Head of caudate nucleus (tissue), 42 donors: ENCODE measurements at regions not wholly inside any gene's neighbourhood (a gene's known extent, or its start where the extent isn't known, plus 50 kb on each side); places are given as distances from the start of the nearest gene placed in this dataset.
A peak's percentile ranks its signal among the peaks of the same experiment; 100 is the strongest.

ENCODE experiments used
- DNase-seq, 42 donors: peaks; one replicate each; pipeline versions ENCODE4 v3.0.0 to v3.0.0-alpha.2; 2020 to 2021; ENCODE audit warnings: mixed read lengths in 7 of 42
- intact Hi-C: fragments of 100-400 bp; cut with DNase I; formaldehyde crosslinking; loops from one replicate; pipeline ENCODE4 v1.15.0; 2022

DNA sequence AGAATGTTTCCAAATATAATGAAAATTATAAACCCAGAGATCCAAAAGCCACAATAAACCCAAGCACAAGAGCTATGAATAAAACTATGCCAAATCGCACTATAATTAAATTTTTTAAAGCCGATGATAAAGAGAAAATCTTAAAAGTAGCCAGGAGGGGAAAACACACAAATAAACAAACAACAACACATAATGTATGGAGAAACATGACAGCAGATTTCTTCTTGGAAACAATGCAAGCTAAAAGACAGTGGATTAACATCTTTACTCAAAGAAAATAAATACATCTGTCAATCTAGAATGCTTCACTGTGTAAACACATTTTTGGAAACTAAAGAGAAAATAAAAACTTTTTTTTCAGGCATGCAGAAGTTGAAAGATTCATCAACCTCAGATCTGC, 53.0 kb upstream of the SMOX start:
- intact Hi-C loops, result no loop called here
- DNase-seq, result no peak

DNA sequence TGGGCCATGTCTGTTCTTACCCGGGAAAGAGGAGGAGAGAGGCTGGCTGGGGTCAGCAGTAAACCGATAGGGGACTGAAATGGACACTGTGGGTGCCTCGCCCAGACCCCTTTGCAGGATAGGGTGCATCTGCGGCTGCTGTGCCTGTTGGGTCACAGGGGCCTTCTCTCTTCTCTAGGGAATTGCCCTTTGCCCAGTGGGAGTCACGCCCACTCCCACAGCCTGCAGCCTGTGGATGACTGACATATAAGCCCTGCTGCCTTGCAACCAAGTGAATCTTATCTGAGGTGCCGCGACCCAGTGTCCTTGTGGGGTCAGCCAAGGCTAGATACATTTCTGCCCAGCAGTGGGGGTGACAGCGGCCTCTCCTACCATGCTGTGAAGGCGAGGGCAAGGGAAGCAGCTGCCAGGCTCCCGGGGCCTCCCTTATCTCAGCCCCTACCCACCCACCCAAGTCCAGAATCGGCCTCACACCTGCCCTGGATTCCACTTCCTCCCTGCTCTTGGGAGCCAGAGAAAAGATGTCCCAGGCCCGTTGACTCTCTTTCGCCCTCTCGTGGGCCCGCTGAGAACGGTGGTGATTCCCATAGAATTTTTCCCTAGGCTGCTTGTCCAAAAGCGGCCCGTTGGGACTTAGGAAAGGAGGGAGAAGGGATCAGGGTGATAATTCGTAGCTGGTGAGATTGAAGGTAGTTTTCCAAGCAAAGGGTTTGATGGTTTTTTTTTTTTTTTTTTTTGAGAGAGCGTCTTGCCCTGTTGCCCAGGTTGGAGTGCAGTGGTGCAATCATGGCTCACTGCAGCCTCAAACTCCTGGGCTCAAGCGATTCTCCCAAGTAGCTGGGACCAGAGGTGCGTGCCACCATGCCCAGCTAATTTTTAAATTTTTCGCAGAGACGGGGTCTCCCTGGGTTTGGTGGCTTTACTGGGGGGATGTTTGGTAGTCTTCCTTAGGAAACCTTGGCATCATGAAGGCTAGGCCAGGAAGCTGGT, 56.8 kb upstream of the SMOX start:
- intact Hi-C loops, result no loop called here

DNA sequence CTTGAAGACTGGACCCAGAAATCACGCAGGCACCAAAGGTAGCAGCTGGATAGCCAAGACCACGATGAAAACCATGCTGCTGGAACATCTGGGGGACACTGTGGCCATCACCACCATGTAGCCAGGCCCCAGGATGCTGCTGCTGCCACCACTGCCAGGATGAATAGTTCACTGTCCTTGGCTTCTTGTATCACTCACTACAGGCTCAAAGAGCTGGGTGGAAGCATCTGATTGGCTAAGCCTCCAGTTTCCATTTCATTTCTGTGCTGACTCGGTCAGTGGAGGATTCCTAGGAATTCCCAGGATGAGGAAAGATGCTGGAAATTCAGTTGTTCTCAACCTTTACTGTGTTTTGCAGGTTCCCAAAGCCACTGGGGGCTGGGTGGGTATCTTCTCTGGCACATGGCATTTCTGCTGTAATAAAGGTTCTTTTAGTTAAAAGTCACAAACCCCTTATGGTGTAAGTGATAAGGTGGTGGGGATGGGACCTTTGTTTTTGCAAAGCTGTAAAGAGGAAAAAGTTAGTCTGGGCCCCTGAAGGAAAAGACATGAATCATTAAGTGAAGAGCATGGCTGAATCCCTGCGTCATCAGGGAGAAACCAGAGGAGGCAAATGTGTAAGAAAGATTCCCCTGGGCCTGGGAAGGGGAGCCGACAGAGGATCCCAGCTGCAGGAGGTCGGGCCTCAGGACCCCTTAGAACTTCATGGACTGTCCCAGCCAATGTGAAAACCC, 57.7 kb upstream of the SMOX start:
- peak in 1 of 42 donors; percentile 41 for DNase-seq
- intact Hi-C loops, result no loop called here

More for the DNA sequence above, 56.8 kb upstream of the SMOX start:
- DNase-seq, result peak in 35 of 42 donors; percentile 21 to 81 (median 57)

DNA sequence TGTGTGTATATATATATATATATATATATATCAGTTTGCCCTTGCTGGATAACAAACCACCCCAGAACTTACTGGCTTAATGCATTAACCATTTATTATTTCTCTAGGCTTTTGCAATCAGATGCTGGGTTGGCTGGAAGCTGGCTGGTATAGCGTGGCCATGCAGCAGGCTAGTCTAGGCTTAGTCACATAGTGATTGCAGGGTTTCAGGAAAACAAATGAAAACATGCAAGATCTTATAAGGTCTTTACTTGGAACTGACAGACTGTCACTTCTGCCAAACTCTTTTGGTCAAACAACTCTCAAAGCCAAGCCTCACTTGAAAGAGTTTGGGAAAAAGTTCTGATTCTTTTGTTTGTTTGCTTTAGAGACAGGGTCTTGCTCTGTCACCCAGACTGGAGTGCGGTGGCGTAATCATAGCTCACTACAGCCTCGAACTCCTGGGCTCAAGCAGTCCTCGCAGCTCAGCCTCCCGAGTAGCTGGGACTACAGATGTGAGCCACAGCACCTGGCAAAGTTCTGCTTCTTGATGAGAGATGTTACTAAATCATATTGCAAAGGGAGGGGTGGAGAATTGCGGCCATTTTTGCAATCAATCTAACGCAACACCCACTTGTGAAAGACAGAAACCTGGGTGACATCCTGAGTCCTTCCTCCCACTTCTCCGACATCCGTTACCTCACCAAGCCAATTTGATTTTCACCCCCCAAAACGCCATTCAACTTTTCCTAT, 58.7 kb upstream of the SMOX start:
- intact Hi-C loops, result loop anchor here (5.0 kb wide), 1 partner anchor 73 kb away; the partner anchor contains the start of gene RNF24
- peak in 1 of 42 donors; percentile 43 for DNase-seq

DNA sequence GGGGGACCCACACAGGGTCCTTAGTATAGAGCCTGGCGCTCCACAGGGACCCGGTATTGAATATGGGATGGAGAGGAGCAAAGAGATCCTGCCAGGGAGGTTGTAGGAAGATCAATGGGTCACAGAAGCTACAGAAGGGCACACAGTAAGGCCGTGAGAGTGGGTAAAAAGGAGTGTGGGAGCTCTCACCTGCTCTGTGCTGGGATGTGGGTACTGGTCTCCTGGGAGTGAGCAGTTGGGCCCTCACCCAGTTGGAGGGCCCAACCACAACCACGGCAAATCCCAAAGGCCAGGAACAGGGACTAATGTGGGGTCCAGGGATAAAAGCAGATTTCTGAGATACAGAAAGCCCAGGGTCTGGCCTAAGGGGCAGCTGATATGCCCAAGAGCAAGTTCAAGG, 59.9 kb upstream of the SMOX start:
- intact Hi-C loops, result loop anchor here (5.0 kb wide), 1 partner anchor 71 kb away; the partner anchor contains the start of gene RNF24
- DNase-seq, result peak in 1 of 42 donors; percentile 24

DNA sequence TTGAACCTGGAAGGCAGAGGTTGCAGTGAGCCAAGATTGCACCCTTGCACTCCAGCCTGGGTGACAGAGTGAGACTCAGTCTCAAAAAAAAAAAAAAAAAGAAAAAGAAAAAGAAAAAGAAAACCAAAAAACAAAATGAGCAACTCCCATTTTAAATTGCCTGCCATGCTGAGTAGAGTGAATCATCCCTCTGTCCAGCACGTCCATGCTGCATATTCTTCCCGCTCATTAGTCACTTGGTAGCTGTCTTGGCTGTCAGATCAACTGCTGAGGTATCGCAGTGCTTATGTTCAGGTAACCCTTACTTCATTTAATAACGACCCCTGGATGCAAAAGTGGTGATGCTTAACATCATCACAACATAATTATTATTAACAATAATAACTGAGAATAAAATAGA, 60.7 kb upstream of the SMOX start:
- DNase-seq, result peak in 1 of 42 donors; percentile 24
- intact Hi-C loops, result loop anchor here (5.0 kb wide), 1 partner anchor 71 kb away; the partner anchor contains the start of gene RNF24

DNA sequence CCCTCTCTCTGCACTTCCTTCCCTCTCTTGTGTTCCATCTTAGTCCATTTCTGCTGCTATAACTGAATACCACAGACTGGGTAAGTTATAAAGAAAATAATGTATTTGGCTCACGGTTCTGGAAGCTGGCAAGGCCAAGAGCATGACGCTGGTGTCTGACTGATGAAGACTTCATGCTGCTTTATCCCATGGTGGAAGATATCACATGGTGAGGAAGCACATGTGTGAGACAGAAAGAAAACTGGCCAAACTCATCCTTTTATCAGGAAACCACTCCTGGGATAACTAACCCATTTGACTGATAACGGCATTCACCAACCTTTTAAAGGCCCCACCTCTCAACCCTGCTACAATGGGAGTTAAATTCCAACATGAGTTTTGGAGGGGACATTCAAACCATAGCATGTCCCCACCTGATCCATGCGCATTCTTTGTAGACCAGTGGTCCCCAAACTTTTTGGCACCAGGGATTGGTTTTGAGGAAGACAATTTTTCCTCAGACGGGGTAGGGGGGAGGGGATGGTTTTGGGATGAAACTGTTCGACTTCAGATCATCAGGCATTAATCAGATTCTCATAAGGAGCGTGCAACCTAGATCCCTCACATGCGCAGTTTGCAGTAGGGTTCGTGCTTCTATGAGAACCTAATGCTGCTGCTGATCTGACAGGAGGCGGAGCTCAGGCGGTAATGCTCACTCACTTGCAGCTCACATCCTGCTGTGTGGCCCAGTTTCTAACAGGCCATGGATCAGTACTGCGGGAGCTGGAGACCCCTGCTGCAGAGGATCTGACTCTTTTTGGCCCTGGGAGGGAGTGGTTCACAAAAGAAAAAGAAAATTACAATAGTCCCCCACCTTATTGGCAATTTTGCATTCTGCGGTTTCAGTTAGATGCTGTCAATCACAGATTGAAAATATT, 61.6 kb upstream of the SMOX start:
- intact Hi-C loops, result loop anchor here (5.0 kb wide), 1 partner anchor 70 kb away; the partner anchor contains the start of gene RNF24
- DNase-seq, result peak in 1 of 42 donors; percentile 38

DNA sequence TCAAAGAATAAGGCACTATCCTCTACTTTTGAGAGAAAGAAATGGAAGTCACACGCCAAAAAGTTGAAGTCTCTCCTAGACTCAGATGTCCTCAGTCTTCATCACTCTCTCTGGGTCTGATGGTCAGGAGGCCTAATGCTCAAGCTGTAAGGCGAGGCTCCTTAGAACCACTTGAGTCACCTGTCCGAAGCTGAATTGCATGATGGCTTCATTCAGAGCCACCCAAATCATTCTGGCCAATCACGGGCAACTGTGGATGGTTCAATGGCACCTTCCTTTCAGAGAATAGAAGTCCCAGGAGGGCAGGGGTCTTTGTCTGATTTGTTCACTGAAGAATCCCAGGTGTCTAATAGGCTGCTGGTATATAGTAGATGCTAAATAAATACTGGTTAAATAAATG, 63.9 kb upstream of the SMOX start:
- peak in 1 of 42 donors; percentile 26 for DNase-seq
- intact Hi-C loops, result loop anchor here (5.0 kb wide), 1 partner anchor 67 kb away; the partner anchor contains the start of gene RNF24

DNA sequence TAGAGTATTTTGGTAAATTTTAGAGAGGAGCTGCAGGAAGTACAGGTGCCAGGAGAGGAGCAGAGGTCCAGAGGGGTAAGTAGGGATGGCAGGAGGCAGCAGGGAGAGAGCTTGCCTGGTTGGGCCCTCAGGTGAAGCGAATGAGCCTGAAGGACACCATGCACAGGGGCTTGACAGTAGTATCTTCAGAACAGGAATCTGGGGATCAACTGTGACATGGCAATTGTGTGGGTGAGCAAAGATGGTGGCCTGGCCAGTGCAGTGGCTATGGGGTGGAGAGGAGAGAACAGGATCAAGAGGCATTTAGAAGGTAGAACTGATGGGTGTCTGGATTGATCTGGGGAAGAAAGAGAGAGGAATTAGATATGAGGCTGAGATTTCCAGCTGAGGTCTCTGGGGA, 64.5 kb upstream of the SMOX start:
- intact Hi-C loops, result no loop called here
- DNase-seq, result peak in 1 of 42 donors; percentile 22

DNA sequence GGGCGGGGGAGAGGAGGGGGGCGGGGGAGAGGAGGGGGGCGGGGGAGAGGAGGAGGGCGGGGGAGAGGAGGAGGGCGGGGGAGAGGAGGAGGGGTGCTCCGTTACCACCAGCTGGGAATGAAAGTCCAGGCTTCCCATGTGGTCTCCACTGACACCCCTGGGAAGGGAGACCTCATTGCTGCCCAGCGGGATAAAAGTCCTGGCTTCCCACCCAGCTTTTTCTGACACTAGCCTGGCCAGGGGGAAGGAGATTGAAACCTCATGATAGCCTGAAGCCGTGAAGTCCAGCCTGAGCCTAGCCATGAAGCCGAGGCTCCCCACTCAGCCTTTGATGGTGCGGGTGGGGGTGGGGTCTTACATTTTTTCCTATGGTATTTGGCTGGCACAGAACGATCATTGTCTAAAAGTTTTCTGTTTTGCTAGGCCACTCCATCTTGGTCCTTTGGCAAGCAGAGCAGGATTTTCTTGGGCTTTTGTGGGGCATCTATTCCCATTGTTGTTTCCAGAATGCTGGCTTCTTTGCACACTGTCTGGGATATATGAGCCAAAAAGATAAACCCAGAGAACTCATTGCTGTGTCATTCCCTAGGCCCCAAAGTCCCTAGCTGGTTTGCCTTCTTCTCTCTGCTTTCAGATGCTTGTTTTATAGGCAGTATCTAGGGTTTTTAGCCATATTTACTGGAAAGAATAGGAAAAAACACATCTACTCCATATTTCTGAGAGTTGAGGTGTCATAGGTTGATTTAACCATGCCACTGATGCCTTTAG, 65.3 kb upstream of the SMOX start:
- DNase-seq, result peak in 1 of 42 donors; percentile 39
- intact Hi-C loops, result no loop called here

DNA sequence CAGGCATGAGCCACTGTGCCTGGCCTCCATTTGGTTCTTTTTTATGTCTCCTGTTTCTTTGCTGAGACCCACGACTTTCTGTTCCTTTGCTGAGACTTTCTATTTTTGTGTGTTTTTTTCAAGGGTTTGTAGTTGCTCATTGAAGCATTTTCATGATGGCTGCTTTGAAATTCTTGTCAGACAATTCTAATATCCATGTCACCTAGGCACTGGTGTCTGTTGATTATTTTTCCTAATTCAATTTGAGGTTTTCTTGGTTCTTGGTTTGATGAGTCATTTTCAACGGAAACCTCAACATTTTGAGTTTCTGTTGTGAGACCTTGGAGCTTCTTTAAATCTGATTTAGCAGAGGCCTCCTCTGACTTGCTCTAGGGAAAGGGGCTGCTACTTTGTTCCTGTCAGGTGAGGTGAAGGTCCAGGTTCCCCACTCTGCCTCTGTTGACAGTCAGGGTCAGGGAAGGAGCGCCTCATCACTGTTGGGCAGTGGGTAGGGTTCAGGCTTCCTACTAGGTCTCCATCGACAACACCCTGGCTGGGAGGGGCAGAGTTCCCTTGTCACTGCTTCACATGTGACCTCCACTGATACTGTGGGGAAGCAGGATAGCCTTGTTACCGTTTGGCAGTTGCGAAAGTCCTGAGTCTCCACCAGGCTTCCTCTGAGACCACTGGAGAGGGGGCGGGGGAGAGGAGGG, 66.1 kb upstream of the SMOX start:
- DNase-seq, result peak in 16 of 42 donors; percentile 8 to 68 (median 29)
- intact Hi-C loops, result no loop called here

DNA sequence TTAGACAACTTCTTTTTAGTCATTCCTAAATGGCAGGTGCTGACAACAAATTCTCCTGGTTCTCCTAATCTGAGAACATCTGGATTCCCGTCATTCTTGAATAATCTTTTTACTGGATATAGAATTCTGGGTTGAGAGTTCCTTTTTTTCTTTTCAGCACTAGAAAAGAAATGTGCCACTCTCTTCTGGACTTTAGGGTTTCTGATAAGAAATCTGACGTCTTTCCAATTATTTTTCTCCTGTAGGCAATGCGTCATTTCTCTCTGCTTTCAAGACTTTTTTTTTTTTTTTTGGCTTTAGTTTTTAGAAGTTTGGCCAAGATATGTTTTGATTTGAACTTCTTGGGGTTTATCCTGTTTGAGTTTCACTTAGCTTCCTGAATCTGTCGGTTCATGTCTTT, 66.1 kb upstream of the RNF24 start:
- intact Hi-C loops, result no loop called here
- no peak for DNase-seq

DNA sequence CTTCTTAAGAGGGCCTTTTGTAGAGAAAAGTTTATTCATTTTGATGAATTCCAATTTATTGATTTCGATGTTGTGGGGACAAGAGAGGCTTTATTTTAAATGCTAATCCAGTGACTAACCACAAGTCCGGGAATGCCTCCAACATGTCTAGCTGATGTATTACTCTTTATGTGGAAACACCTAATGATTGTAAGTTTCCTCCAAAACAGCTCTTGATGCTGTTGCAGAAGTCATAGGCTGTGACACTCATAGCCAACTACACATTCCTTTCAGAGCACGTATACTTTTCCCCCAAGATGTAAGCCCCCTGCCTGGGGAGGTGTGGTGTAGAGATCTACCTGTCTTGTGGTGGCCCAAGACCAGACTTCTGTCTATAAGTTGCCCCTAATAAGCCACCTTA, 61.3 kb upstream of the RNF24 start:
- intact Hi-C loops, result loop anchor here (10.0 kb wide), 1 partner anchor 182 kb away; no protein-coding TSS in a partner anchor
- peak in 2 of 42 donors; percentile 6 to 41 for DNase-seq

DNA sequence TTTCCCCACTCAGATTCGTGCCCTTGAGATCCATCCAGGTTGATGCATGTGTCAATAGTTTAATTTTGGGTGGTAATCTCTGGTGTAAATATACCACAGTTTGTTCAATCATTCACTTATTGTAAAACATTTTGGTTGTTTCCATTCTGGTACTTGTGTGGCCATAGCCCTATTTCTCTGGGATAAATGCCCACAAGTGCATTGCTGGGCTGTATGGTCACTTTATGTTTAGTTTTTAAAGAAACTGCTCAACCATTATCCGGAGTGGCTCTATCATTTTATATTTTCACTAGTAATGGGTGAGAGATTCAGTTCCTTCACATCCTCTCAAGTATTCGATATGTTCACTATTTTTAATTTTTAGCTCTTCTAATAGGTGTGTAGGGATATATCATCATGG, 60.7 kb upstream of the RNF24 start:
- no peak for DNase-seq
- intact Hi-C loops, result loop anchor here (10.0 kb wide), 1 partner anchor 181 kb away; no protein-coding TSS in a partner anchor

DNA sequence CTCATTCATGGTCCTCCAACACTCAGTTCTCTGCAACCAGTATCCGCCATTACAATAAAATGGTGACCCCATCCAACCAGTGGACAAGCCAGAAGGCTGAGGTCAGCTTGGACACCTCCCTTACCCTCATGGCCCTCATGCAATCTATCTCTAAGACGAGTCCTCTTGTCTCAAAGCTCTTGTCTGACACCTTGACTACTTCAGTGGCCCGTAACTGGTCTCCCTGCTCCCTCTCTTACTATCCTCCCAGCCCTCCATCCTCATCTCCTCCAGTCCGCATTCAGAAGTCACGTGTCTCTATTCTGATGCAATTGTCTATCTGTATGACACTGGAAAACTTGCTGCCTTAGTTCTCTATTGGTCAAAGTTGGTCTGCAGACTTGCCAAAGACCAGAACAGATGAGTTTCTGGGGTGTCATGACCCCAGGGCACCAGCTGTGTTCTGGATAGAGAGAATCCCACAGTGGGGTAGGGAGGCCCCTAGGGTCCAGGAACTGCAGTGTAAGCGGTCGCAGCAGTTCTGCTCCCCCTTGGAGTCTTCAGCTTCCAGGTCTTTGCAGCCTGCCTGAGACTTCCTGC, 59.6 kb upstream of the RNF24 start:
- intact Hi-C loops, result loop anchor here (10.0 kb wide), 1 partner anchor 180 kb away; no protein-coding TSS in a partner anchor
- peak in 2 of 42 donors; percentile 16 to 37 for DNase-seq
